H1 (cell line): ENCODE measurements at regions not wholly inside any gene's neighbourhood (a gene's known extent, or its start where the extent isn't known, plus 50 kb on each side); places are given as distances from the start of the nearest gene placed in this dataset.

Experiments
- CEBPB ChIP-seq: IDR thresholded peaks from 2 replicates; pipeline ENCODE4 v1.6.1; 2012; ENCODE audit warnings: low read depth, low read length
- POLR2A ChIP-seq, 2 experiments: IDR thresholded peaks; 1 replicate in 1 of 2; 2 replicates in 1 of 2; pipeline ENCODE4 v1.6.1; 2011; ENCODE audit warnings: low read depth in 2 of 2, low read length in 2 of 2, mild to moderate bottlenecking in 2 of 2; ENCODE audit errors: control extremely low read depth in 1 of 2

GRCh38 chr5:137561608-137562007 lies 62.5 kb upstream of the SPOCK1 start:
- TF ChIP-seq POLR2A (IDR thresholded peaks at IDR 0.05; ENCODE audit: control extremely low read depth in 1 of 2, low read depth in 2 of 2, low read length in 2 of 2) (no peak), CEBPB (no peak)
